ENCODE measurements at regions not wholly inside any gene's neighbourhood (a gene's known extent, or its start where the extent isn't known, plus 50 kb on each side); places are given as distances from the start of the nearest gene placed in this dataset.

DNA sequence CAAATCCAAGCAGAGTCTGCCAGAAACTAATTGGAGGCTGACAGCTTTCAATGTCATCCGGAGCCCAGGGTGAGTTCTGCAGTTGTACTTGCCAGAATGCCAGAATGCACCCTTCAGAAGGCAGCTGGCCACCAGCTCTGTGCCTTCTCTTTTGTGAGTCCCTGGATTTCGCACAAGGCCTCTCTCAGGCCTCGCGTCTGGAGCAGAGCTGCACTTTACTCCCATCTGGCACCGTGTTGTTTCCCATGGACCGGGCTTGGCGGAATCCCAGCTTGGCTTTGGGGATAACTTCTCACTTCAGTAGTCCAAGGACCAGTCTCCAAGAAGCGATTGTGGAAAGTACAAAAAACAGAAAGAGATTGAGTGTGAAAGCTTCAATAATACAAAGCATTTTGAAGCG, 451.3 kb upstream of the KIRREL3 start:
- no peak for DNase-seq (ENCODE audit: extremely low spot score)
- no peak for TF ChIP-seq POLR2A (IDR thresholded peaks at IDR 0.05; ENCODE audit: low read depth)
- TF ChIP-seq, protein P1, sequence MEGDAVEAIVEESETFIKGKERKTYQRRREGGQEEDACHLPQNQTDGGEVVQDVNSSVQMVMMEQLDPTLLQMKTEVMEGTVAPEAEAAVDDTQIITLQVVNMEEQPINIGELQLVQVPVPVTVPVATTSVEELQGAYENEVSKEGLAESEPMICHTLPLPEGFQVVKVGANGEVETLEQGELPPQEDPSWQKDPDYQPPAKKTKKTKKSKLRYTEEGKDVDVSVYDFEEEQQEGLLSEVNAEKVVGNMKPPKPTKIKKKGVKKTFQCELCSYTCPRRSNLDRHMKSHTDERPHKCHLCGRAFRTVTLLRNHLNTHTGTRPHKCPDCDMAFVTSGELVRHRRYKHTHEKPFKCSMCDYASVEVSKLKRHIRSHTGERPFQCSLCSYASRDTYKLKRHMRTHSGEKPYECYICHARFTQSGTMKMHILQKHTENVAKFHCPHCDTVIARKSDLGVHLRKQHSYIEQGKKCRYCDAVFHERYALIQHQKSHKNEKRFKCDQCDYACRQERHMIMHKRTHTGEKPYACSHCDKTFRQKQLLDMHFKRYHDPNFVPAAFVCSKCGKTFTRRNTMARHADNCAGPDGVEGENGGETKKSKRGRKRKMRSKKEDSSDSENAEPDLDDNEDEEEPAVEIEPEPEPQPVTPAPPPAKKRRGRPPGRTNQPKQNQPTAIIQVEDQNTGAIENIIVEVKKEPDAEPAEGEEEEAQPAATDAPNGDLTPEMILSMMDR (IDR thresholded peaks at IDR 0.05), result no peak
- no peak for TF ChIP-seq EP300 (IDR thresholded peaks at IDR 0.05)
- no peak for TF ChIP-seq POLR2AphosphoS5 (IDR thresholded peaks at IDR 0.05)

DNA sequence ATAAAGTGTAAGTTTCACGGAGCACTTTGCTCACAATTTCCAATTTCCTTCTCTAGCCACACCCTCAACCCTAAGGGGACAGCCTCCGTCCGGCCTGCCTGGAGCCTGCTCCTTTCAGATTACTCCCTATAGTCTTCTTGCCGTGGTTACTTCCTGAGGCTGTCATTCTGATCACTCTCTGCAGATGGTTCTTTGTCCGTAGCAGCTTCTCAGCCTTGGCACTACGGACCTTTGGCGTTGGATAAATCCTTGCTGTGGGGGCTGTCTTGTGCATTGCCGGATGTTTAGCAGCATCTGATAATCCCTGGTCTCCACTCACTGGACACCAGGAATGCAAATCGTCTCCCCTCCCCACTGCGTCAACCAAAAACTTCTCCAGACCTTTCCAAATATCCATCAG, 447.5 kb upstream of the KIRREL3 start:
- 75% methylated on average over 10 of the region's 10 CpGs for WGBS

More for the DNA sequence above, 451.3 kb upstream of the KIRREL3 start:
- Histone ChIP-seq H3K4me1 (no peaks in the 10 kb centered on the region), H3K27ac (replicated peaks in 1 of 4) (no peak overlapping the region), H3K36me3 (no peaks in the 10 kb centered on the region), H3K27me3 (peaks cover 0 to 3% (median 0%) of the 10 kb centered on the region in 4 donors), H3K9me3 (no peaks in the 10 kb centered on the region), H3K4me3 (no peak overlapping the region)
- 67% methylated on average over 9 of the region's 9 CpGs for WGBS
- intact Hi-C loops (cut with DNase I), result no loop called here

DNA sequence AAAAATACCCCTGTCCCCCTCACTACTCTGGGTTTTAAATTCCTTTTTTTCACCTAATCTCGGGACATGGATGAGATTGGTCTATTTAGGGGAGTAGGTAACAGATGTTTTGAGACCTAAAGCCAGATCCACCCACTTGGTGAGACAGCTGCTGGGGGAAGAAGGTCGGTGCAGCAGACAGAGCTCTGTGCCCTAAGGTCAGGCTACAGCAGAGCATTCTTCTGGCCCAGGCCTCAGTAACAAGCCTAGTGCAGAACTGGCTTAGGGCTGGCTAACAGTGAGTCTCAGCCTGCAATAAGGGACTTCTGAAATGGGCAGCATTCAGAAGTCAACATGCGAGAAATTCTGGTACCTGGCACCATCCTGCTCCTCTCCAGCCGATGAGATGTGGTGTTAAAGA, 444.9 kb upstream of the KIRREL3 start:
- intact Hi-C loops (cut with DNase I), result no loop called here

More for the DNA sequence above, 447.5 kb upstream of the KIRREL3 start:
- DNase-seq (ENCODE audit: extremely low spot score), result no peak
- Histone ChIP-seq H3K9me3 (no peaks in the 10 kb centered on the region), H3K27me3 (peaks cover 0 to 3% (median 0%) of the 10 kb centered on the region in 4 donors), H3K27ac (replicated peaks in 1 of 4) (no peak overlapping the region), H3K36me3 (no peaks in the 10 kb centered on the region), H3K4me3 (no peak overlapping the region), H3K4me1 (no peaks in the 10 kb centered on the region)
- intact Hi-C loops (cut with DNase I), result no loop called here
- no peak for TF ChIP-seq POLR2AphosphoS5 (IDR thresholded peaks at IDR 0.05)
- TF ChIP-seq EP300 (IDR thresholded peaks at IDR 0.05), result no peak
- TF ChIP-seq, protein P1 (IDR thresholded peaks at IDR 0.05), result no peak
- TF ChIP-seq POLR2A (IDR thresholded peaks at IDR 0.05; ENCODE audit: low read depth), result no peak

DNA sequence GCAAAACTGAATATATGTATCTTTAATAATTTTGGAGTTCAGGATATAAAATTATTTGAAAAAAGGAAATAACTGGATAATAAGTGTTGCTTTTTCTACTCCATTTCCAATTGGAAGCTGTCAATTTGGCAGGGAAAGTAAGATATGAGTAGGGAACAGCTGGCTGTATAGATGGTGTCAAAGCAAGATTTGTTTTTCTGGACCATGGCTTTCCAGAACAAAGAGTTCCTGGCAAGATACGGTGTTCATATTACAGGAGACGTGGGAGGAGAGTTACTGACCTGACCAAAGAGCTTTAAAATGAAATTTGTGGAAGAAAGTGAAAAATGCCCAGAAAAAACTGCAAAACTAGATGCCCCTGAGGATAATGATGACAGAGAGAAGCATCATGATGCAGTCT, 442.7 kb upstream of the KIRREL3 start:
- intact Hi-C loops (cut with DNase I), result no loop called here
- 64% methylated on average over 2 of the region's 2 CpGs for WGBS
- Histone ChIP-seq H3K27ac (replicated peaks in 1 of 4) (peak overlapping the region in 2 of 4 donors; percentile 4 to 9), H3K4me1 (no peaks in the 10 kb centered on the region), H3K36me3 (no peaks in the 10 kb centered on the region), H3K4me3 (no peak overlapping the region), H3K27me3 (peaks cover 0 to 5% (median 0%) of the 10 kb centered on the region in 4 donors), H3K9me3 (no peaks in the 10 kb centered on the region)
- DNase-seq (ENCODE audit: extremely low spot score), result no peak
- TF ChIP-seq, protein P1 (IDR thresholded peaks at IDR 0.05), result no peak
- TF ChIP-seq POLR2AphosphoS5 (IDR thresholded peaks at IDR 0.05), result no peak
- no peak for TF ChIP-seq POLR2A (IDR thresholded peaks at IDR 0.05; ENCODE audit: low read depth)
- no peak for TF ChIP-seq EP300 (IDR thresholded peaks at IDR 0.05)

More for the DNA sequence above, 444.9 kb upstream of the KIRREL3 start:
- Histone ChIP-seq H3K27ac (replicated peaks in 1 of 4) (no peak overlapping the region), H3K36me3 (no peaks in the 10 kb centered on the region), H3K27me3 (peaks cover 0 to 3% (median 0%) of the 10 kb centered on the region in 4 donors), H3K9me3 (no peaks in the 10 kb centered on the region), H3K4me3 (no peak overlapping the region), H3K4me1 (no peaks in the 10 kb centered on the region)
- TF ChIP-seq POLR2AphosphoS5 (IDR thresholded peaks at IDR 0.05) (no peak), POLR2A (IDR thresholded peaks at IDR 0.05; ENCODE audit: low read depth) (no peak), EP300 (IDR thresholded peaks at IDR 0.05) (no peak)
- TF ChIP-seq, protein P1 (IDR thresholded peaks at IDR 0.05), result no peak
- 57% methylated on average over 4 of the region's 4 CpGs for WGBS
- peak; percentile 87 for DNase-seq (ENCODE audit: extremely low spot score)

DNA sequence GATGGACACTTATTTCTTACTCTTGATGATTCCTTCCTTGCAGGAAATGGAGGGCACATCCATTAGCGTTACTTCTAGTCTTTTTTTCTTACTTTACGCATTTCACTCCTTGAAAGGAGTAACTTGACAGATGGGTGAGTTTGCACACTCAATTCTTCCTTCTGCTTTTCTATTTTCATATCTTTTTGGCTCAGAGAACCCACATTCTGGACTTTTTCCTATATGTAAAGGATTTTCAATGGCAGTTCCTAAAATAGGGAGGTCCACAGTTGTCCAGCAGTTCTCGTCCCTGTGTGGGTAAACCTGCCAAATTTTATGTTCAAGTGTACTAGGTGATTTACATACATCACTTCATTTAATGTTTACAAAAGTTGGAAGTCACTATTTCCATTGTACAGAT, 440.0 kb upstream of the KIRREL3 start:
- Histone ChIP-seq H3K27me3 (peaks cover 0 to 3% (median 0%) of the 10 kb centered on the region in 4 donors), H3K4me1 (no peaks in the 10 kb centered on the region), H3K27ac (replicated peaks in 1 of 4) (no peak overlapping the region), H3K4me3 (no peak overlapping the region), H3K9me3 (no peaks in the 10 kb centered on the region), H3K36me3 (no peaks in the 10 kb centered on the region)
- TF ChIP-seq POLR2A (IDR thresholded peaks at IDR 0.05; ENCODE audit: low read depth), result no peak
- TF ChIP-seq, protein P1 (IDR thresholded peaks at IDR 0.05), result no peak
- TF ChIP-seq EP300 (IDR thresholded peaks at IDR 0.05), result no peak
- TF ChIP-seq POLR2AphosphoS5 (IDR thresholded peaks at IDR 0.05), result no peak
- no peak for DNase-seq (ENCODE audit: extremely low spot score)
- intact Hi-C loops (cut with DNase I), result no loop called here
- WGBS, result 62% methylated on average over 3 of the region's 3 CpGs
